ENCODE measurements at regions not wholly inside any gene's neighbourhood (a gene's known extent, or its start where the extent isn't known, plus 50 kb on each side); places are given as distances from the start of the nearest gene placed in this dataset.

DNA sequence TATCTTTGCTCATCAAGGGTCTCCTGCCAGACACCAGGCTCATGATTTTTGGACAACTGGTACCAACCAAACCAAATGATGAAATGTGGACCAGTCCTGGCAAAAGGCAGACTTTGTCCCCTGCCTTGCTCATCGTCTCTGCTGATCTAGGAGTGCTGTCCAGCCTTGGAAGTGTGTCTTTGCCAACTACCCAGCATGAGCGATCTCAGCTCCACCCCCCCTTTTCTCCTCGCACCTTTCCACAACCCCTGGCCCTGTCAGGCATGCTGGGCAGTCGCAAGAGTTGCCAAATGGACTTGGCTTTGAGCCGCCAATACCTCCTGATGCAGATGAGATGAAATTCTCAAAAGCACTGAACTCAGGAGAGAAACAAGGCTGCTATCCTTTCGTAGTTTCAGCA is 174.3 kb downstream of the KCNA5 start:
- H3K4me3 ChIP-seq (IDR thresholded peaks at IDR 0.05; ENCODE audit: insufficient read depth, low read depth, low read length), result no peak overlapping the region
- no peak overlapping the region for H3K4me2 ChIP-seq
- H3K79me2 ChIP-seq (ENCODE audit: insufficient read depth, low read depth), result no peaks in the 10 kb centered on the region
- H4K20me1 ChIP-seq (ENCODE audit: insufficient read depth), result no peaks in the 10 kb centered on the region
- H3K36me3 ChIP-seq (ENCODE audit: insufficient read depth), result no peaks in the 10 kb centered on the region
- H3K27me3 ChIP-seq (ENCODE audit: insufficient read depth, low read depth), result no peaks in the 10 kb centered on the region
- H3K9ac ChIP-seq, result no peak overlapping the region
- peaks cover 8% of the 10 kb centered on the region for H3K4me1 ChIP-seq (ENCODE audit: low read depth, poor library complexity, severe bottlenecking)
- no peak overlapping the region for H3K27ac ChIP-seq
- TF ChIP-seq, protein P1, sequence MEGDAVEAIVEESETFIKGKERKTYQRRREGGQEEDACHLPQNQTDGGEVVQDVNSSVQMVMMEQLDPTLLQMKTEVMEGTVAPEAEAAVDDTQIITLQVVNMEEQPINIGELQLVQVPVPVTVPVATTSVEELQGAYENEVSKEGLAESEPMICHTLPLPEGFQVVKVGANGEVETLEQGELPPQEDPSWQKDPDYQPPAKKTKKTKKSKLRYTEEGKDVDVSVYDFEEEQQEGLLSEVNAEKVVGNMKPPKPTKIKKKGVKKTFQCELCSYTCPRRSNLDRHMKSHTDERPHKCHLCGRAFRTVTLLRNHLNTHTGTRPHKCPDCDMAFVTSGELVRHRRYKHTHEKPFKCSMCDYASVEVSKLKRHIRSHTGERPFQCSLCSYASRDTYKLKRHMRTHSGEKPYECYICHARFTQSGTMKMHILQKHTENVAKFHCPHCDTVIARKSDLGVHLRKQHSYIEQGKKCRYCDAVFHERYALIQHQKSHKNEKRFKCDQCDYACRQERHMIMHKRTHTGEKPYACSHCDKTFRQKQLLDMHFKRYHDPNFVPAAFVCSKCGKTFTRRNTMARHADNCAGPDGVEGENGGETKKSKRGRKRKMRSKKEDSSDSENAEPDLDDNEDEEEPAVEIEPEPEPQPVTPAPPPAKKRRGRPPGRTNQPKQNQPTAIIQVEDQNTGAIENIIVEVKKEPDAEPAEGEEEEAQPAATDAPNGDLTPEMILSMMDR (conservative IDR thresholded peaks at IDR 0.05; ENCODE audit: low read depth, low read length), result no peak
- H2AFZ ChIP-seq (ENCODE audit: low read depth), result no peak overlapping the region

DNA sequence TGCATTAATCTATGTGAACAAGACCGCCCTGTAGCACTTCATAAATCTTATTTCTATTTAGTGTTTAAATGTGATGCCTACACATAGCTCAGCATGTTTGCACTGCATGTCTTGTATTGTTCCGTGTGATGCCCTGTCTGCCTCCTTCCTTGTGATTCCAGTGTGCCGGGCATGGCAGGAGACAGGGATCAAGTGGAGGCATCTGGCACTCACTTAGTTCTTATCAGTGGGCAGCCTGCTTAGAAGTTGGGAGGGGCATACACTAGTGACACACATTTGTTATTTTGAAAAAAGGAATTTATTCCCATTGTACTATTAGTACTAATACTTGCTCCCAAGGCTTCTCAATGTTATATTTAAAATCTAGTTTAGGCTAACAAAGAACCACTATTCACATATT is 176.4 kb downstream of the KCNA5 start:
- H3K9ac ChIP-seq, result no peak overlapping the region
- H4K20me1 ChIP-seq (ENCODE audit: insufficient read depth), result no peaks in the 10 kb centered on the region
- no peaks in the 10 kb centered on the region for H3K36me3 ChIP-seq (ENCODE audit: insufficient read depth)
- H3K4me2 ChIP-seq, result no peak overlapping the region
- peaks cover 8% of the 10 kb centered on the region for H3K4me1 ChIP-seq (ENCODE audit: low read depth, poor library complexity, severe bottlenecking)
- H3K27me3 ChIP-seq (ENCODE audit: insufficient read depth, low read depth), result no peaks in the 10 kb centered on the region
- no peak overlapping the region for H3K4me3 ChIP-seq (IDR thresholded peaks at IDR 0.05; ENCODE audit: insufficient read depth, low read depth, low read length)
- TF ChIP-seq, protein P1 (conservative IDR thresholded peaks at IDR 0.05; ENCODE audit: low read depth, low read length), result no peak
- no peaks in the 10 kb centered on the region for H3K79me2 ChIP-seq (ENCODE audit: insufficient read depth, low read depth)
- no peak overlapping the region for H2AFZ ChIP-seq (ENCODE audit: low read depth)
- H3K27ac ChIP-seq, result no peak overlapping the region

DNA sequence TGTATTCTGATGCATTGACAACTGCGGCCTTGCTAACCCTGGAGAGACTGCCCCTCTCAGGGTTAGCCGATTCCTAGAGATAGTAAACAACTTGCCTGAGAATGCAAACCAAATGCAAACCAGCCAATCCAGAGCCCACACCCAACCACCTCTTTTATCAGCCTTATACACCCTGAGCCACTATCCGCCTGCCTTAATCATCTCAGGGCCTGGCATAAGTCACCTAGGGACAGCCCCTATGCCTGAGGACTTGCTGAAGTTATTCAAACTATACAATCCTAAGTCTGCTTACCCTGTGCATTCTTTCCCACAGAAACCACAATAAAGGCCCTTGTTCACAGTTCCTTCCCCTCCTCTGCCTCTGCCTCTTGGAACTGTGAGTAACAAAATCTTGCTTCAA is 177.2 kb downstream of the KCNA5 start:
- H3K27ac ChIP-seq, result no peak overlapping the region
- no peaks in the 10 kb centered on the region for H3K27me3 ChIP-seq (ENCODE audit: insufficient read depth, low read depth)
- no peak overlapping the region for H3K9ac ChIP-seq

DNA sequence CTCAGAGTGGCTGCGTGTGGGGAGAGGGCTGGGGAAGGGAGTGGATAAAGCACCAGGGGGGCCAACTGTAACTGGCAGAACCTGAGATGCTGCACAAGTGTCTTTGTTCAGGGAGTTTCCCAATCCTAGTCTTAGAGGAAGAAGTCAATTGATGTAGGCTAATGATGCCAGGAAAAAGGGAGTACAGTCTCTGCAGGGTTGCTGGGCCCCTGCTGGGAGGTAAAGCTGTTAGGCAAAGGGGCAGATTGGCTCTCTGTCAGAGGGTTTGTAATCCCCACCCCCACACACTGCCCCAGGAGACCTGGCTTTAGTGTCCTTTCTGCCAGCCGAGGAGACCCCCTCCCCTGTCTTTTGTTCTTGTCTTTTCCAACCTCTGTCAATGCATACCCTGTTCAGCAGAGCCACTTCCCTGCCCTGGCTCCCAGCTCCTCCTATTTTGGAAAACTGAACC is 178.4 kb downstream of the KCNA5 start:
- Histone ChIP-seq H3K4me3 (IDR thresholded peaks at IDR 0.05; ENCODE audit: insufficient read depth, low read depth, low read length) (no peak overlapping the region), H3K79me2 (ENCODE audit: insufficient read depth, low read depth) (no peaks in the 10 kb centered on the region), H3K4me1 (ENCODE audit: low read depth, poor library complexity, severe bottlenecking) (peaks cover 6% of the 10 kb centered on the region), H3K36me3 (ENCODE audit: insufficient read depth) (no peaks in the 10 kb centered on the region), H3K9ac (no peak overlapping the region), H3K4me2 (no peak overlapping the region), H2AFZ (ENCODE audit: low read depth) (no peak overlapping the region), H4K20me1 (ENCODE audit: insufficient read depth) (no peaks in the 10 kb centered on the region), H3K27ac (no peak overlapping the region), H3K27me3 (ENCODE audit: insufficient read depth, low read depth) (no peaks in the 10 kb centered on the region)
- TF ChIP-seq, protein P1 (conservative IDR thresholded peaks at IDR 0.05; ENCODE audit: low read depth, low read length), result no peak

More for the DNA sequence above, 177.2 kb downstream of the KCNA5 start:
- H2AFZ ChIP-seq (ENCODE audit: low read depth), result no peak overlapping the region
- TF ChIP-seq, protein P1 (conservative IDR thresholded peaks at IDR 0.05; ENCODE audit: low read depth, low read length), result no peak
- no peaks in the 10 kb centered on the region for H4K20me1 ChIP-seq (ENCODE audit: insufficient read depth)
- H3K4me1 ChIP-seq (ENCODE audit: low read depth, poor library complexity, severe bottlenecking), result peaks cover 8% of the 10 kb centered on the region
- no peaks in the 10 kb centered on the region for H3K36me3 ChIP-seq (ENCODE audit: insufficient read depth)
- H3K79me2 ChIP-seq (ENCODE audit: insufficient read depth, low read depth), result no peaks in the 10 kb centered on the region
- no peak overlapping the region for H3K4me3 ChIP-seq (IDR thresholded peaks at IDR 0.05; ENCODE audit: insufficient read depth, low read depth, low read length)
- H3K4me2 ChIP-seq, result no peak overlapping the region
